GM18951 (cell line): ENCODE measurements at regions not wholly inside any gene's neighbourhood (a gene's known extent, or its start where the extent isn't known, plus 50 kb on each side); places are given as distances from the start of the nearest gene placed in this dataset.

Source experiments
- POLR2A ChIP-seq: IDR thresholded peaks from 4 replicates; pipeline ENCODE4 v1.6.1; 2011; ENCODE audit warnings: mild to moderate bottlenecking; ENCODE audit not compliant: insufficient read length, insufficient read depth; ENCODE audit errors: extremely low read depth
- in situ Hi-C: fragments of 300-500 bp; cut with MboI; formaldehyde crosslinking; loops from one replicate; pipeline ENCODE4 v1.12.0; 2022; ENCODE audit warnings: low sequenced_read_pairs, mixed read lengths, inconsistent platforms; ENCODE audit not compliant: unreplicated experiment

DNA sequence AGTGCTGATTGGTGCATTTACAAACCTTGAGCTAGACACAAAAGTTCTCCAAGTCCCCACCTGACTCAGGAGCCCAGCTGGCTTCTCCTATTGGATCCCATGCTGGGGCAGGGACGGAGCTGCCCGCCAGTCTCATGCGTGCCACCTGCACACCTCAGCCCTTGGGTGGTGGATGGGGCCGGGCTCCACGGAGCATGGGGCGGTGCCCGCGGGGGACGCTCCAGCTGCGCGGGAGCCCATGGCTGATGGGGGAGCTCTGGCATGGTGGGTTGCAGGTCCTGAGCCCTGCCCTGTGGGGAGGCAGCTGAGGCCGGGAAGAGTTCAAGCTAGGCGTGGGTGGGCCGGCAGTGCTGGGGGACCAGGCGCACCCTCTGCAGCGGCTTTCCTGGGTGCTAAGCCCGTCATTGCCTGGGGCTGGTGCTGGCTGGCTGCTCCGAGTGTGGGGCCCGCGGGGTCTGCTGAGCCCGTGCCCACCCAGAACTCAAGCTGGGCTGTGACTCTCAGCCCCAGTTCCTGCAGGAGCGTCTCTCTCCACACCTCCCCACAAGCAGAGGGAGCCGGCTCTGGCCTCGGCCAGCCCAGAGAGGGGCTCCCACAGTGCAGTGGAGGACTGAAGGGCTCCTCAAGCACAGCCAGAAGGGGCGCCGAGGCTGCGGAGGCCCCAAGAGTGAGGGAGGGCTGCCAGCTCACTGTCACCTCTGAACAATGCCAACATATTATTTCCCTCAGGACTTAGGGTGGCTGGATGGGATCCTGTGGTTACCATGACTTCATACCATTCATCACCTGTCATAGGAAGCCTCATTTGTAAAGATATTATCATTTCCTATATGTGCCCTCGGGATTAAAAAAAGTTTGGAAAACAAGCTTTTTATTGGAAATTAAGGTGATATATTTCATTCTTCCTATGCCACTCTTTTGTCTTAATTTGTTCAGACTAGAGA lies 688.7 kb downstream of the ETS1 start:
- in situ Hi-C loops: no loop called here
- TF ChIP-seq POLR2A: no peak

DNA sequence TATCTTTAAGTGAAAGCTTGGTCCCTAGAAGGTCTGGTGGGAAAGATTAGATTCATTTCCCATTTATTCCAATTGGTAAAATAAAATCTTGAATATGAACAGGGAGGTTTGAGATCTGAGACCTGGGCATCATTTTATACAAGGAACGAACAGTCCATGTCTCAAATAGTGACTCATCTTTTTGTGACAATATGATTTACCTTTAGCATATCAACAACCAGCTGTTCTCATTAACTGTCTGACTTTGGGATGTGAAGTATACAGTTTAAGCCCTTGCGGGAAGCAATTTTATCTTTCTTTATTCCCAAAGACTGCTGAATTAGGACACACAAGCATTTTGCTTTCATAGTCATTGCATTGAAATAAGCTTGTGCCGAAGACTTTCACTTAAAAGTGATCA lies 691.6 kb downstream of the ETS1 start:
- in situ Hi-C loops: no loop called here
- no peak for TF ChIP-seq POLR2A

DNA sequence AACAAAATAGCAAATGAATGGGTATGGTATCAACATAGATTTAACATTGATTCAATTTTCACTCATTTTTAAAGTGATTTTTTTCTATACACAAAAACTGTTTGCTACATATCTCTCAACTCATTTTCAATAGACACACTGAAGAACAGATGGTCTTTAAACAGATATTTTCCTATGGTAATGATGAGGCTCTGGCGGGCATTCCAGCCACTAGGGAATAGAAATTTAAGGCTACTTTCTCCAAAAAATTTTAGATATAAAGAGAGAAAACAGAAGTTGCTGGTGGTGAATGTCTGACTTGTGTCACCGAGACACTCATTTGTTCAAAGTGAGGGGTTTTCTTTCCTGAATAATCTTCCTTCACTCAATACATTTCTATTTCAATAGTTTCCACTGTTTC lies 693.0 kb downstream of the ETS1 start:
- in situ Hi-C loops: no loop called here
- no peak for TF ChIP-seq POLR2A

DNA sequence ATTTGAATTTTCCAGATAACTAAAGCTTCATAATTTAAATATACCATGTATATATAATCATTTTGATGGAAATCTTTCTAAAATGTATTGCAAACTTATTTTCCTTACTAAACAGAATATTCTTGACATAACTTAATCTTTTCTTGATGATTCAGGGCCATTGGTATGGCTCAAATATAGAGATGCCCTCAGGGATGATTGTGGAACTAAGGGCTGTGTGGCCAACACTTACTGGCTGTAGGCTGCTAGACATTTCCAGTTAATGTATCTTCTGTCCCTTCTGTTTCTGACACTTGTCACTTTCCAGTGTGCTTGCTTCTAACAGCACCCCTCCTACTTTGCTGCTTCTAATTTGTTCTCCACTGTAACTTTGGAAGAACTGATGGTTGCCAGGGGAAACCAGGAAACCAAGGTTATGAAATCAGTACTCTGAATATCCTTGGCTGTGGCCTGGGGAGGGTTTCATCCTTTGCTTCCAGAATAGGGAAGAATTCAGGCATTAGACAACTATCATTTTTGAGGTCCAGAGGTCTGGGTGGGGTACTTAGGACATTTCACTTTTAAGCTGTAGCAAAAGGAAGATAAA lies 697.2 kb downstream of the ETS1 start:
- no peak for TF ChIP-seq POLR2A
- in situ Hi-C loops: no loop called here

DNA sequence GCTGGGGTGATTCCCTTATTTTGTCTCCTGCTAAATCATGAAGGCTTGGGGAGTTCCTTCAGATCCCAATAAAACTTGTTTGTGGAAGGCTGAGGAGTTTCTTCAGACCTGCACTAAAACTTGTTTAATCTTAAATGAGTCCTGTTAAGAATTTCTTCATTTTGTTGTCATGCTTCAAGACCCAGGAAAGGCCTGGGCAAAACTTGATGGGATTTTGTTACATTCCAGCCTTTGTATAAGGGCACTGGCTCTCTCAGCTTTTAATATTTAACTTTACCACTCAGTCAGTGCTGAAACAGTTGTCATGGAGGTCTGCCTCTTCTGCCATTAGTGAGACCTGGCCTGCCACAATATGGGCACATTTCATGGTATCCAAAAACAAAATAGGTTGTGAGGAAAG lies 699.0 kb downstream of the ETS1 start:
- in situ Hi-C loops: no loop called here

DNA sequence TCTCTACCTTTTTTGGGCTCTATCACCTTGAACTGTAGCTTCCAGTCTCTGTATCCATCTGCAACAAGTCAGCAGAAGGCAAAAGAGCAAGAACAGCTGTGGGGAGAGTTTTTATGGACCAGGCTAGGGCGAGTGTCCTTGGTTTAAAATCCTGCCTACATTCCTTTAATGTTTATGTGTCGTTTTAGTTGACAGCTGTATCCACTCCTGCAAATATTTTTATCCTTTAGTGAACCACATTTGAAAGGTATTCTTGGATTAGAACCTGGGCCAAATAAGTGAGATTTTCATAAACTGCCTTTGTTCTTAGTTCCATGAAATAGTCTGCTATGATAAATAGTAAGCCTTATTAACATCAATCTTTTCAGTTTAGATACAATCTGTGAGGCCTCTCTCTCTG lies 712.2 kb downstream of the ETS1 start:
- no peak for TF ChIP-seq POLR2A
- in situ Hi-C loops: no loop called here

More for the DNA sequence above, 699.0 kb downstream of the ETS1 start:
- no peak for TF ChIP-seq POLR2A

DNA sequence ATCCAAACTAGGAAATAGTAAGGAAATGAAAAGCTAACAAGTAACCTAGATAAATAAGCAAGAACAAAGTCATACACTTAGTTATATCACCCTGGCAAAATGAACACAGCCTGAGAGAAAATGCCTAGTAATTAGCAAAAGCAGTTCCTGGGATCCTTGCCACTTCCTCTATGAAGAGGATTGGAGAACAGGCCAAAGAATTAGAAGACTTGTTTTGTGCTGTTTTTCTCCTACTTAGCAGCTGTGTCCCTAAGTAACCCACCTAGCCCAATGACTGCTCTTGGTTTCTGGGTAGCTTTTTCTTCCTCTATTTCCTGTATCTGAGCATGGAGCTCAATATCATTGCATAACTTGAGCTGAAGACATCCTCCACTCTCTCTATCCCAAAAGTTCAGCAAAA lies 713.9 kb downstream of the ETS1 start:
- in situ Hi-C loops: no loop called here
- no peak for TF ChIP-seq POLR2A

DNA sequence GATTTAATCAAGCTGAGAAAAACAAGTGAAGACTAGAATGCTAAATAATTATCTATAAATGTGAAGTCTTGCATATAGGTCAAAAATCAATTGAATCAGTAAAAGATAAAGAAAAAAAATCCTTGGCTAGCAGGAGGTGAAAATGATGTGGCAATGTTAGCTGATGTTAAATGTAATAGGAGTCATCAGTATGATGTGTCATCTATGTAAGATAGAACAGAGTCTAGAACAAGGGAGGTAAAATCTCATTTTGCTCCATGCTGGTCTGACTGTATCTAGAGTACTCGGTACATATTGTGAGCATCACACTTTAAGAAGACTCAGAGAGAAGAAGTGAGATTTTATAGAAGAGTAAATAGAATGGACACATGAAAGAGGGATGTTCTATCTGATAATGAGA lies 721.2 kb downstream of the ETS1 start:
- in situ Hi-C loops: no loop called here
- TF ChIP-seq POLR2A: no peak

DNA sequence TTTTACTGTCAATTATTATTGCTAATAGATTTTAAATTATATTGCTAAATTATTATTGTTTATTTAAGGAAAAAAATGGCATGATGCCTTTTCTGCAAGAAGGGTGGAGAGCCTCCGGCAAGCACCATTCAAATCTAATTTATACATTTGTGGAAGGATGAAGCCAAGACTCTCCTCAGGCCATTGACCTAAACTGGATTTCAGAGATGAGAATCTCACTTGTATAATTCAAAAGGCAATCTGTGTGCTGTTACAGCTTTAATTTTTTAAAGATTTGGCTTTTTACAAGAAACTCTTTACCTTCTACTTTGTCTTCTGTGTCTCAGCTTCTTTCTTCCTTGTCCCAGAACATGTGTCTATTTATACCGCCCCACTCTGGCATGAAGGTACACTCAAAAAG lies 722.5 kb downstream of the ETS1 start:
- in situ Hi-C loops: no loop called here
- TF ChIP-seq POLR2A: no peak

DNA sequence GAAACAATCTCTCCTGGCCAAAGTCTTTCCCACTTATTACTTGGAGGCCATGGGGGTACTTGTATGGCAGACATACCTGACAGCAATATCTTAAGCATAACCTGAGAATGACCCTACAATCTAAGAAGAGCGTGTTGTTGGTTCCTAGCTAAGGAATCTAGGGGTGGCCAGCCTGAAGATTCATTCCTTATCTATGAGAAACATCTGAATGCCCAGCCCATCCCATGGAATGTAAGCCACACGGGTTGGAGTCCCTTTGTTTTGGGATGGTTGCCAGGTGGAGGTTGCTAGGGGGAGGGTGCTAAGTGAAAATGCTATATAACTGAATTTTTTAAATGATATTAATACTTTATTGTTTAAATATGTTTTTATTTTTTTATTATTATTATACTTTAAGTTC lies 725.0 kb downstream of the ETS1 start:
- no peak for TF ChIP-seq POLR2A
- in situ Hi-C loops: no loop called here

DNA sequence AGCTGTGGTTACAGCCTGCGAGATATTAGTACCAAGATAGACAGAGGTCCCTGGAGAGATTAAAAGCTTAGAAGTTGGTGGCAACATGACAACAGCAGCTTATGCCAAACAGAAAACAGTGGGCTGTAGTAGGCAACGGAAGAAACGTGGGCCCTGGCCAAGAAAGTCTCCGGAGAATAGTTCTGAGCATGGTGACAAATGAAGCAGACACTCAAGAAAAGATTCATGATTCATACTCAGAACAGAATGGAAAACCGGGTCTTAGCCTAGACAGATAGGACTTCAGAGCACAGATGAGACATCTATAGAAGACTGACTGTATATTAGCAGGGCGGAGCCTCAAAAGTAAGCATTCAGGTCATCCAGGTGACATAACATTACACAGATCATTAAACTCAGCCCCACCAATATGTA lies 727.4 kb downstream of the ETS1 start:
- in situ Hi-C loops: no loop called here
- no peak for TF ChIP-seq POLR2A

DNA sequence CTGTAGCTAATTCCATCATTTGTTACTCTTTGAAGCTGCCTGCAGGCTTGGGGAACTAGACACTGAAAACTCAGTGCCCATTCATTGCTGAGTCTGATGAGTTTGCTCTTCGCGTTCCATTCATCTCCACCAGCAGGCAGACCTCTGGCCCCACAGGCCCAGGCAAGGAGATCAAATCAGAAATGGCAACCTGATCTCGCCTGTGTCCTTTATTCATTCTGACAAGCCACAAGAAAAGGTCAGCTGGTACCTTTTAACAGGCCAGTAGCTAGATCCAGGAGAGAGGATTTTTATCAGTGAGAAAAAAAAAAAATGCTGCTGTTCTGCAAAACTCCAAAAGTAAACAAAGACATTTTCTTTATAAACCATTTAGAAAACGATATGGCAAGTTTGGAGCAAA lies 742.5 kb downstream of the ETS1 start:
- in situ Hi-C loops: no loop called here
- no peak for TF ChIP-seq POLR2A

DNA sequence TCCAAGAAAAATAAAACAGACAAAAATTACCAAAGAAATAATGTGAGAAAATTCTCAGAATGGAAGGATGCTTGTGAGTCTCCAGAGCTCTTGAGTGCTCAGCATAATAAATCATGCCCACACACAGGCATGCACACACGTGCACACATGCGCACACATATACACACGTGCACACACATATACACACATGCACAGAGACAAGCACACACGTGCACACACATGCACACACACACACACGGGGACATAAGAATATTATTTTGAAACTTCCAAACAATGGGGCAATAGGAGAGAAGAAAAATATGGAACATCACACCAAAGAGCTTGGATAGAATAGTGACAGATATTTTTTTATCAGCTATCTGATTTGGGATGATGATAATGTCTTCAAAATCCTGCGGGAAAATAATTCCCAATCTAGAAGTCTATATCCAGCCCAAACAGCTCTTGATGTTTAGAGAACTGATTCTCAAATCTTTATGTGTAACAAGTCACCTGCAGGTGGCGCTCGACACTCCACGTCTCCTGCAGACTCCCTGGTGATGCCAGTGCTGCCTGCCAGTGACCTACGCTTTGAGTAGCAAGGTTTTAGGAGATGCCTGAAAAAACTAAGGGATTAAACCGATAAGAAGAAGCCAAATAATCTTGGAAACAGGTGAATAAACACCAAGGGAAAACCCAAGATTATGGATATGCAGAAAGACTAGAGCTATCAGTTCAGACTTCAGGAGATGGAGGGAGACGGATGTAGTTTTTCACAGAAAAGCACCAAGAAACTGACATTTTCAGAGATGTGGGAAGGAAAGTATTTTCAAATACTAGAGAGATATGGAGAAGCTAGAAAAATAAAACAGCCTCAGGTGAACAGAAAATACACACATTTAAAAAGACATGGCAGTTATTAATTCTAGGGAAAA lies 743.6 kb downstream of the ETS1 start:
- in situ Hi-C loops: no loop called here
- no peak for TF ChIP-seq POLR2A

DNA sequence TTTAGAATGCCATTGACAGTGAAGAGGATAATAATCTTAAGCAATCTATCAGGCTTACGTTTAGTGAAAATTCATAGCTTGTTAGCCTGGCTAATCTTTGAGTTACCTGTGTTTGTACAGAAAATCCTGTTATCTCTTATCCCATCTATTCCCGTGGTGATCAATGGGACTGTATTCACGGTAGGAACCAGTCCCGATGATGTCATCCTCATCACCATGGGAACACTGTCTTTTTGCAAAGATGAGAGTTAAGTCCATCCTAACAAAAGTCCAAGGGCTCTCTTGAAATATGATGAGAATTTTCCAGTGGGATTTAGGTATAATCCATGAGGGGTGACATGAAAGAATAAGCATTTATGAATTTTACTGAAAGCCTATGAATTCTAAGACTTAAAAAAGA lies 762.2 kb downstream of the ETS1 start:
- no peak for TF ChIP-seq POLR2A
- in situ Hi-C loops: no loop called here

DNA sequence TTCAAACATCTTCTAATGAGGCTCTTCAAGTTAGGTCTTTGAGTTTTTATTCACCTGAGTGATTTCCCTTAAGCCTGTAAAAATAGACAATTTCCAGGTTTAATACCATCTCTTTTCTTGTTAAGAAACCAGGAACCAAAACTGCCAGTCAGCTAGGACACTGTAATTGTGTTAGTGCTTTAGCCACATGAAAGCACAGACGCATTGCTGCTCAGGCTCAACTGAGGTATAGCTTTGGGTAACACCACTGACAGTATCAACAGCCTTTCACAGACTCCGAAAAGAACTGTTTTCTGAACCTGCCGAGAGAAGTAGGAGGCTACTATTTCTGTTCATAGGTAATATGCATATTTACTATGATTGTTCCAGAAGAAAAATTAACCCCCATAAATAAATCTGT lies 768.7 kb downstream of the ETS1 start:
- TF ChIP-seq POLR2A: no peak
- in situ Hi-C loops: no loop called here
